HUES6 (cell line): ENCODE measurements at regions not wholly inside any gene's neighbourhood (a gene's known extent, or its start where the extent isn't known, plus 50 kb on each side); places are given as distances from the start of the nearest gene placed in this dataset.

Source experiments
- H3K27ac ChIP-seq: 2 replicates; pipeline ENCODE4 v1.7.0; 2013; ENCODE audit warnings: low read depth, mild to moderate bottlenecking, low read length, inconsistent platforms
- H3K27me3 ChIP-seq: 2 replicates; pipeline ENCODE4 v1.6.1; 2013; ENCODE audit warnings: low read length; ENCODE audit not compliant: control insufficient read depth, insufficient read depth
- H3K36me3 ChIP-seq: 2 replicates; pipeline ENCODE4 v1.6.1; 2013; ENCODE audit warnings: low read length; ENCODE audit not compliant: control insufficient read depth, insufficient read depth
- H3K4me1 ChIP-seq: 2 replicates; pipeline ENCODE4 v1.6.1; 2013; ENCODE audit warnings: low read length; ENCODE audit not compliant: control insufficient read depth, insufficient read depth
- H3K4me3 ChIP-seq: 2 replicates; pipeline ENCODE4 v1.5.1; 2013; ENCODE audit warnings: low read depth, low read length
- H3K9ac ChIP-seq: one replicate; pipeline ENCODE4 v1.6.1; 2013; ENCODE audit warnings: mild to moderate bottlenecking, low read length
- H3K9me3 ChIP-seq: 2 replicates; pipeline ENCODE4 v1.6.1; 2013; ENCODE audit warnings: low read depth, low read length; ENCODE audit not compliant: control insufficient read depth, insufficient read depth

DNA sequence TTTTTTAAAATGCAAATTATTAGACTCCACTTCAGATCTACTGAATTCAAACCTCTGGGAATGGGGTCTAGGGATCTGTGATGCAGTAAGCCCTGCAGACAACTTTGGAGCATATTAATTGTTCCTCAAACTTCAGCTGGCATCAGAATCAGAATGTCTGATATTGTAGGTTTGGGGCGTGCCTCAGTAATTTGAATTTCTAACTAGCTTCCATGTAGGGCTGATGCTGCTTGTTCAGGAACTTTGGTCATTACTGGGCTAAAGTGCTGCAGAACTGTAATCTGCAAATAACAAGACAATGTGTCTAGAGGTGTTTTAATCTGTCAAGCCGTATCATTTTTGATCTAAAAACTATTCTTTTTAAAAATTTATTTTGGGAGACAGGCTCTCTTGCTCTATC lies 1719.7 kb upstream of the PIK3C3 start:
- Histone ChIP-seq H3K27me3 (no peaks in the 10 kb centered on the region), H3K36me3 (no peaks in the 10 kb centered on the region), H3K4me3 (no peak overlapping the region), H3K27ac (no peak overlapping the region), H3K9ac (no peak overlapping the region), H3K4me1 (peaks cover 16% of the 10 kb centered on the region; the same call in 1 of the 2 replicates), H3K9me3 (no peaks in the 10 kb centered on the region)

DNA sequence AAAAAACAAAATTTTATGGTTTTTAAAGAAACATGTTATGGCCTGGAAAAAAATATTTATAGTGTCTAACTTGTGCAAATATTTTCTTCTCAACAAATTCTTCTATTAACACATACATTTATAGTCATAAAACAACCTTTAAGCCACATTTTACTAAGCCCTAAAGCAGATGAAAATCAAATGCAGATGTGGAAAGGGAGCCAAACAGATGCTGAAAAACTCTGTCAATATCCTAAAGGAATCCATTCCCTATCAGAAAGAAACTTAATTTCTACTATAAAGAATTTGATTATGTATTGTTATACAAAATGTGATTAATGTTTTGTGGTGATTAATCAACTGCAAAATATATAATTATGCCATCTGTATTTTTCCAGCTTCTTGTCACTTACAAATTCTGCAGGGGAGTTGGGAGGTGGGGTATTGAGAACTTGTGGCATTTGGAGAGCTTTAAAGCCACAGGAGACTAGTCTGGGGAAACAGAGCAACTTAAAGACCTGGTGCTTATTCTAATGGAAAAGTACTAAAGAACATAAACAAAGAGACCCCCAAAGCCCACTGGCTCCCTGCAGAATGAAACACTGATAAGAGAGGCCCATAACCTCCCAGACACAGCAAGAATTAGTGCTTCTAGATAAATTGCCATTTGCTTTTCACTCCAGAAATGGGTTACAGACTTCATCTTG lies 1721.0 kb upstream of the PIK3C3 start:
- no peaks in the 10 kb centered on the region for H3K9me3 ChIP-seq
- no peak overlapping the region for H3K9ac ChIP-seq
- no peak overlapping the region for H3K27ac ChIP-seq
- no peaks in the 10 kb centered on the region for H3K27me3 ChIP-seq
- peaks cover 16% of the 10 kb centered on the region; the same call in 1 of the 2 replicates for H3K4me1 ChIP-seq
- no peaks in the 10 kb centered on the region for H3K36me3 ChIP-seq
- H3K4me3 ChIP-seq = no peak overlapping the region

DNA sequence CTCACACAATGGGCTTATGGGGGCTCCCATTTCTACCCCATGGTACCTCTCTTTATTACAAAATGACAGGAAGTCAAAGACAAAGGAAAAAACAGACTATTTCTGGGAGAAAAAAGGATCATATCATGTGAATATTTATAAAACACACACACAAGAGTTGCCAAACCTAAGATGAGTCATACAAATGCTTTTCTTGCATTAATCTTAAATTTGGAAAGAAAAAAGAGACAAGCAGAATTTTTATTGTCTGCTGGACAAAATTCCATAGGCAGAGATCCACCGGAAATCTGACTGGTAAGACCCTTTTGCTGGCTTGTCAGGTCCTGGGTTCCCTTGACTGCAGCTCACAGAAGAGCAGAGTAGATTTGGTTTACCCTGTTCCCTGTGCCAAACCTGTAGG lies 1732.3 kb upstream of the PIK3C3 start:
- no peaks in the 10 kb centered on the region for H3K9me3 ChIP-seq
- no peaks in the 10 kb centered on the region for H3K4me1 ChIP-seq
- H3K27me3 ChIP-seq = no peaks in the 10 kb centered on the region
- no peak overlapping the region for H3K27ac ChIP-seq
- no peak overlapping the region for H3K4me3 ChIP-seq
- H3K36me3 ChIP-seq = no peaks in the 10 kb centered on the region
- no peak overlapping the region for H3K9ac ChIP-seq

GRCh38 chr18:40216856-40217255 lies 1738.2 kb upstream of the PIK3C3 start:
- no peak overlapping the region for H3K27ac ChIP-seq
- no peaks in the 10 kb centered on the region for H3K36me3 ChIP-seq
- no peak overlapping the region for H3K4me3 ChIP-seq
- no peak overlapping the region for H3K9ac ChIP-seq
- no peaks in the 10 kb centered on the region for H3K9me3 ChIP-seq
- no peaks in the 10 kb centered on the region for H3K27me3 ChIP-seq
- H3K4me1 ChIP-seq = peaks cover 12% of the 10 kb centered on the region

GRCh38 chr18:40215979-40216378 lies 1739.1 kb upstream of the PIK3C3 start:
- Histone ChIP-seq H3K9ac (no peak overlapping the region), H3K4me1 (peaks cover 19% of the 10 kb centered on the region), H3K4me3 (no peak overlapping the region)

DNA sequence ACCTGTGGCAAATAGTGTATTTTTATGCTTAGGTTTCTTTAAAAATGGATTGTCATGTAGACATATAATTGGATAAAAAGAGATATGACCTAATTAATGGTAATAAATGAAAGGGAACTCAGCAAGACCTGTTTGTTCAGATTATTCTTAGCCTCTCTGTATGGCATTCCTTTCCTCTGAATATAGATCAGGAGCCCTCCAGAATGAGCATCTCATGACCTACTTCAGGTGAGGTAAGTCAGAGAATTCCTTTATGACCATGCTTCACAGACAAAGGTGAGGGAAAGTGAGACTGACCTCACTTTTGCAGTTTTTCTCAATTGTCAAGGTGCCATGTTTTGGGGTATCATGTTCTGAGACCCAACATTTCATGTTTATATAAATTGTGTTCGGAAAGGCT lies 1744.3 kb upstream of the PIK3C3 start:
- Histone ChIP-seq H3K4me1 (peaks cover 27% of the 10 kb centered on the region), H3K4me3 (no peak overlapping the region), H3K36me3 (no peaks in the 10 kb centered on the region), H3K27me3 (no peaks in the 10 kb centered on the region), H3K9ac (no peak overlapping the region), H3K9me3 (no peaks in the 10 kb centered on the region), H3K27ac (no peak overlapping the region)

More at GRCh38 chr18:40215979-40216378, 1739.1 kb upstream of the PIK3C3 start:
- H3K27me3 ChIP-seq = no peaks in the 10 kb centered on the region
- no peak overlapping the region for H3K27ac ChIP-seq
- no peaks in the 10 kb centered on the region for H3K9me3 ChIP-seq
- no peaks in the 10 kb centered on the region for H3K36me3 ChIP-seq

DNA sequence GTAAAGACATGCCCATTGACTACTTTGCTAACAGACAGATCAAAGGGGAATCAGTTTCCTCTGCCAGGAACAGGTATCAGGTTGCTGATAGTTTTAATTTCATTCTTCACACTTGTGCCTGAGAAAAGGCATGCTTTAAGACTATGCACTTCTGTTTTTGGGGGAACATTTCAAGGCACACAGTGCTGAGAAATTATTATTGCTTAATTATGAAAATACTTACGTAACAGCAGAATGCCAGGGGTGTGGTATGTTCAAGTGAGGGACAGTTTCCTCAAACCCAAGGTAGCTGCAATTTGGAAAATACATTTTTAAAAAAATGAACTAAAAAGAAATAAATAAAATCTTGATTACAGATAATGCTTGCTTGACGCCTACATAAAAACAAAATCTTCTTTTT lies 1746.1 kb upstream of the PIK3C3 start:
- no peak overlapping the region for H3K27ac ChIP-seq
- no peaks in the 10 kb centered on the region for H3K9me3 ChIP-seq
- H3K4me1 ChIP-seq = peaks cover 27% of the 10 kb centered on the region
- no peaks in the 10 kb centered on the region for H3K27me3 ChIP-seq
- no peak overlapping the region for H3K4me3 ChIP-seq
- H3K9ac ChIP-seq = no peak overlapping the region
- no peaks in the 10 kb centered on the region for H3K36me3 ChIP-seq

DNA sequence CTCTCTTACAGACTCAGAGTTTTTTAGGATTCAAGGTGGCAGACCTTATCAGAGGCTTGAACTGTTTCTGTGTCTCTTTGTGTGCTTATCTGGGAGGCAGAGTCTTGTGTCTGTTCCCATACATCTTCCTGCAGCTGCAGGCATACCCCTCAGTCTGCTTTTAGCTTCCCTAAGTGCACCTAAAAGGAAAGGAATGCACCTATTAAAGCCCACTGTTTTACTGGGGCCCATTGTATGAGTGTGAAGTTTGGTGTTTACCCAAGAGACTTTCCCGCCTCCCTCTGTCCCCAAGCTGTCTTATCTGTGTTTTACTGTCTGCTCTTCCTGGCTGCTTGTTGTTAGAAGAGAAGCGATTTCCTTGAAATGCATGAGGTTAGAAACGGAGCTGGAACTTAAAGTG lies 1757.3 kb upstream of the PIK3C3 start:
- no peak overlapping the region for H3K27ac ChIP-seq
- H3K9ac ChIP-seq = no peak overlapping the region
- no peaks in the 10 kb centered on the region for H3K27me3 ChIP-seq
- H3K36me3 ChIP-seq = no peaks in the 10 kb centered on the region
- peaks cover 13% of the 10 kb centered on the region; the same call in 1 of the 2 replicates for H3K9me3 ChIP-seq
- H3K4me1 ChIP-seq = peaks cover 4% of the 10 kb centered on the region; the same call in 1 of the 2 replicates
- no peak overlapping the region for H3K4me3 ChIP-seq

DNA sequence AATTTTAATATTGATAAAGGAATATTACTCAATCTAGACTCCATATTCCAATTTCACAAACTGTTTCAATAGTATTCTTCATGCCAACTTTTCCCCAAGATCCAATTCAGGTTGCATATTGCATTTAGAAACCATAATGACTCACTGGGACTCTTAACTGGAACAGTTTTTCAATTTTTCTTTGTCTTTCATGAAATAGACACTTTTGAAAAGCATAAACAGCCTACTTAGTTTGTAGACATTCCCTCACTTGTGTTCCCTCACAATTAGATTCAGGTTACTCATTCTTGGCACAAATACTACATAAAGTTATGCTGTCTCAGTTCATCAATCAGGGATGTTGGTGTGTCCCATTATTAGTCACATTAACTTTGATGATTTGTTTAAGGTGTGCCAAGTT lies 1768.4 kb upstream of the PIK3C3 start:
- Histone ChIP-seq H3K4me3 (no peak overlapping the region), H3K9ac (no peak overlapping the region), H3K4me1 (no peaks in the 10 kb centered on the region; the same call in 1 of the 2 replicates), H3K27me3 (no peaks in the 10 kb centered on the region), H3K36me3 (no peaks in the 10 kb centered on the region), H3K27ac (no peak overlapping the region), H3K9me3 (no peaks in the 10 kb centered on the region)

GRCh38 chr18:40179729-40180461 lies 1775.1 kb upstream of the PIK3C3 start:
- Histone ChIP-seq H3K4me1 (peaks cover 5% of the 10 kb centered on the region), H3K9me3 (no peaks in the 10 kb centered on the region), H3K4me3 (no peak overlapping the region), H3K27me3 (no peaks in the 10 kb centered on the region), H3K9ac (no peak overlapping the region), H3K27ac (no peak overlapping the region), H3K36me3 (no peaks in the 10 kb centered on the region)

GRCh38 chr18:40168026-40168425 lies 1787.0 kb upstream of the PIK3C3 start:
- Histone ChIP-seq H3K36me3 (no peaks in the 10 kb centered on the region), H3K4me1 (no peaks in the 10 kb centered on the region), H3K4me3 (no peak overlapping the region), H3K9ac (no peak overlapping the region), H3K9me3 (no peaks in the 10 kb centered on the region), H3K27me3 (no peaks in the 10 kb centered on the region), H3K27ac (no peak overlapping the region)
